ENCODE measurements at regions not wholly inside any gene's neighbourhood (a gene's known extent, or its start where the extent isn't known, plus 50 kb on each side); places are given as distances from the start of the nearest gene placed in this dataset.

DNA sequence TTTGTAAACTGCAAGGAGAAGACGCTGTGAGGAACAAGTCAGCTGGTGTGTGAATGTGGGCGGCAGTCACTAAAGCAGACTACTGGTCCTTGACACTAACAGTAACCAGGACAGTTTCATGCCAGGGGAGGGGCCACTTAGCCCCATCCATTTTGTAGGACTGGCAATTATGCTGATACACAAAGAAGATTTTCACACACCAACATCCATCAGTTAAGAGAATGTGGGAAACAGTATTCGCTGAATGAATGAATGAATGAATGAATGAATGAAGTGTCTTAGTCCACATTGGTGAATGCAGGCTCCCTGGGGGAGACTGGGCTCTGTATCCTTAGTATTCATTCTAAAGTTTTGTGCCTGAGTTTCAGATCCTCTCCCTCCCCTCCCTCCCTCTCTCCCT lies 590.4 kb downstream of the BRD1 start:
- no peaks in the 10 kb centered on the region for H3K9me3 Mint-ChIP-seq
- no peak overlapping the region for H3K4me3 Mint-ChIP-seq
- H3K4me3 ChIP-seq (ENCODE audit: control insufficient read depth in 1 of 2, extremely low read depth in 1 of 2, low read length in 1 of 2): no peak overlapping the region
- no peak overlapping the region for H3K27ac Mint-ChIP-seq
- H3K27ac ChIP-seq (ENCODE audit: low read length): no peak overlapping the region
- no peaks in the 10 kb centered on the region for H3K9me3 ChIP-seq
- no peaks in the 10 kb centered on the region for H3K36me3 Mint-ChIP-seq
- ATAC-seq (replicated peaks in 1 of 4) (no peak), DNase-seq (no peak)
- H3K4me1 ChIP-seq (ENCODE audit: control insufficient read depth in 1 of 2, extremely low read depth in 1 of 2, insufficient read depth in 2 of 2, low read length in 2 of 2): no peaks in the 10 kb centered on the region
- H3K27me3 Mint-ChIP-seq: peaks cover 0 to 6% of the 10 kb centered on the region in 2 donors
- POLR2A ChIA-PET: no interaction called here
- H3K27me3 ChIP-seq (replicated peaks in 1 of 2; ENCODE audit: control insufficient read depth in 2 of 2, extremely low read depth in 1 of 2, insufficient read depth in 2 of 2, low read length in 1 of 2): peaks cover 0 to 35% of the 10 kb centered on the region in 2 experiments
- H3K4me1 Mint-ChIP-seq: no peaks in the 10 kb centered on the region
- WGBS (ENCODE audit: insufficient coverage): 93% methylated on average over 2 of the region's 3 CpGs
- CTCF ChIA-PET: no interaction called here
- no peaks in the 10 kb centered on the region for H3K36me3 ChIP-seq (ENCODE audit: control insufficient read depth in 2 of 2, extremely low read depth in 1 of 2, insufficient read depth in 1 of 2, low read length in 1 of 2)

DNA sequence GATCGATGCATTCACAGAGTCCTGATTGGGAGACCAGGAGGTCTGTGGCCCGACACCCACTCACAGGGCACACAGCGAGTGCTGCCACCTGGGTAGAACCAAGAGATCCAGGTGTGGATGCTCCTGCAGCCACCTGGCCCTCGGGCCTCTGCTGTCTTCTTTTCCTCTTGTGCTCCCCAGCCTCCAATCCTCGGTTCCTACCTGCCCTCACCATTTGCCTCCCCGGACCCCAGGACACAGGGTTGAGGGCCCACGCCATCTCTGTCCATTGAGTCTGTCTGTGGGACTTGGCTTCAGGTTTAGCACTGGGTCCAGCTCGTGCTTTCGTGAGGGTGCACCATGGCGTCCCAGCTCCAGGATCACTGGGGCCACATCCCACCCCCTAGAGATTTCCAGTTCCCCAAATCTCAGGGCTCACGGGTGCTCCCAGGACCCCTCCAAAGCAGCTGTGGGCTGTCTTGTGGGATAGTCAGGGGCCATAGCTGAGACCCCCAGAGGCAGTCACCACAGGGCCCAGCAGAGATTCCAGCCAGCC lies 591.1 kb downstream of the BRD1 start:
- peaks cover 0 to 38% of the 10 kb centered on the region in 2 experiments for H3K27me3 ChIP-seq (replicated peaks in 1 of 2; ENCODE audit: control insufficient read depth in 2 of 2, extremely low read depth in 1 of 2, insufficient read depth in 2 of 2, low read length in 1 of 2)
- 72% methylated on average over 10 of the region's 11 CpGs for WGBS (ENCODE audit: insufficient coverage)
- no peak for ATAC-seq (replicated peaks in 1 of 4)
- no peak overlapping the region for H3K27ac Mint-ChIP-seq
- H3K4me3 Mint-ChIP-seq: no peak overlapping the region
- H3K36me3 ChIP-seq (ENCODE audit: control insufficient read depth in 2 of 2, extremely low read depth in 1 of 2, insufficient read depth in 1 of 2, low read length in 1 of 2): no peaks in the 10 kb centered on the region
- peaks cover 0 to 6% of the 10 kb centered on the region in 2 donors for H3K27me3 Mint-ChIP-seq
- H3K9me3 ChIP-seq: no peaks in the 10 kb centered on the region
- no peaks in the 10 kb centered on the region for H3K9me3 Mint-ChIP-seq
- ChIA-PET POLR2A (no interaction called here), CTCF (no interaction called here)
- H3K4me3 ChIP-seq (ENCODE audit: control insufficient read depth in 1 of 2, extremely low read depth in 1 of 2, low read length in 1 of 2): no peak overlapping the region
- no peaks in the 10 kb centered on the region for H3K4me1 ChIP-seq (ENCODE audit: control insufficient read depth in 1 of 2, extremely low read depth in 1 of 2, insufficient read depth in 2 of 2, low read length in 2 of 2)
- DNase-seq: no peak
- no peak overlapping the region for H3K27ac ChIP-seq (ENCODE audit: low read length)
- no peaks in the 10 kb centered on the region for H3K4me1 Mint-ChIP-seq
- H3K36me3 Mint-ChIP-seq: no peaks in the 10 kb centered on the region

DNA sequence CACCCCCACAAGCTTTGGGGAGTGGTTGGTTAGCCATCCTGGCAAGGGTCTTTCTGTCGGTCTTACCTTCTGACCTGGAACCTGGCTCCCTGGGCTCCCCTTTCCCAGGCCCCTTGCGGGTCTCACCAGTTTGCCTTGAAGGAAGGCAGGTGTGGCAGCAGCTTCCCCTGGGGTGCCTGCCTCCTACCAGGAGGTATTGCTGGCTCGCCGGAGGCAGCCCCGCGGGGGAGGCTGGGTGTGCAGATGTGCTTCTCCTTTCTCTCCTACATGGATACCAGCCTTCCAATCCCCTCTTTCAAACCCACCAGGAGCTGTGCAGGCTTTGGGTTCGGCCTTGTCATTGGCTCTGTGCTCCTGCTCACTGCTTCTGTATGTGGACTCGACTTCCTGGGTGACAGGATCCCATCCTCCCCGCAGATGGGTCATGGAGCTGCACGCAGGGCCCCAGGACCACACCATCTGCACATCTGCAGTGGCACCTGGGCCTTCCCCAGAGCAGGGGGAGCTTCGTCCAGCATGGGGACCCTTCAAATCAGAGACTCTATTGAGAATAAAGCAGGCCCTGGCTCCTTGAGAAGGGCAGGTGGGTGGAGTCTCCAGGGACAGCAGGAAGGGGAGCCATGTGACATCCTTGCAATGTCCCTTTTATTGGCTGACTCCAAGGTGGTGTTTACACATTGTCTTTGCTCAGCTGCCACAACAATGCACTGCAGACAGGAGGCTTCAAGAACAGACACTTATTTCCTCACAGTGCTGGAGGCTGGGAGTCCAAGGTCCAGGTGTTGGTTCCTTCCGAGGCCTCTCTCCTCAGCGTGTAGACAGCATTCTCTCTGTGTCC lies 592.0 kb downstream of the BRD1 start:
- ATAC-seq (replicated peaks in 1 of 4) (no peak), DNase-seq (no peak)
- Histone ChIP-seq H3K36me3 (ENCODE audit: control insufficient read depth in 2 of 2, extremely low read depth in 1 of 2, insufficient read depth in 1 of 2, low read length in 1 of 2) (no peaks in the 10 kb centered on the region), H3K4me3 (ENCODE audit: control insufficient read depth in 1 of 2, extremely low read depth in 1 of 2, low read length in 1 of 2) (no peak overlapping the region), H3K27ac (ENCODE audit: low read length) (no peak overlapping the region), H3K9me3 (no peaks in the 10 kb centered on the region), H3K4me1 (ENCODE audit: control insufficient read depth in 1 of 2, extremely low read depth in 1 of 2, insufficient read depth in 2 of 2, low read length in 2 of 2) (no peaks in the 10 kb centered on the region), H3K27me3 (replicated peaks in 1 of 2; ENCODE audit: control insufficient read depth in 2 of 2, extremely low read depth in 1 of 2, insufficient read depth in 2 of 2, low read length in 1 of 2) (peaks cover 0 to 34% of the 10 kb centered on the region in 2 experiments)
- Mint-ChIP-seq H3K4me1 (no peaks in the 10 kb centered on the region), H3K9me3 (no peaks in the 10 kb centered on the region), H3K36me3 (no peaks in the 10 kb centered on the region), H3K27ac (no peak overlapping the region), H3K4me3 (no peak overlapping the region), H3K27me3 (peaks cover 4 to 5% of the 10 kb centered on the region in 2 donors)
- CTCF ChIA-PET: no interaction called here
- POLR2A ChIA-PET: no interaction called here
- WGBS (ENCODE audit: insufficient coverage): 54% methylated on average over 9 of the region's 13 CpGs

DNA sequence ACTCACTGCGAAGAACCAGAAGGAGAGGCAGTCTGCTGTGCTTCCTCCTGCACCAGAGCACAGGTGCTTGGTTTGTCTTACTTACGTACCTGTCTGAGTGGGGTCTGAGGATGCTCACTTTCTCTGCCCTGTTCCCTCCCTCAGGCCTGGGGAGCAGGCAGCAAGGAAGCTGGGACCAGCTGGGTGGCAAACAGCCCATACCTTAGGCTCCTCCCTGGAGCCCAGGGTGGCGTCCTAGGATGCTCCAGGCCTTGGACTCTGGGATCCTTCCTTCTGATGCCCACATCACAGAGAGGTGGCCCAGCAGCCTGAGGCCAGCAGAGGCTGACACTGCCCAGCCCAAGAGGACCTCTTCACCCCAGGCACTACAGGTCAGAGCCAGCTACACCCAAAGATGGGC lies 593.2 kb downstream of the BRD1 start:
- DNase-seq: no peak
- ATAC-seq (replicated peaks in 1 of 4): no peak
- no peaks in the 10 kb centered on the region for H3K9me3 ChIP-seq
- POLR2A ChIA-PET: no interaction called here
- H3K27me3 ChIP-seq (replicated peaks in 1 of 2; ENCODE audit: control insufficient read depth in 2 of 2, extremely low read depth in 1 of 2, insufficient read depth in 2 of 2, low read length in 1 of 2): peaks cover 0 to 31% of the 10 kb centered on the region in 2 experiments
- no peaks in the 10 kb centered on the region for H3K36me3 ChIP-seq (ENCODE audit: control insufficient read depth in 2 of 2, extremely low read depth in 1 of 2, insufficient read depth in 1 of 2, low read length in 1 of 2)
- H3K4me1 Mint-ChIP-seq: no peaks in the 10 kb centered on the region
- H3K4me3 ChIP-seq (ENCODE audit: control insufficient read depth in 1 of 2, extremely low read depth in 1 of 2, low read length in 1 of 2): no peak overlapping the region
- peaks cover 3 to 4% of the 10 kb centered on the region in 2 donors for H3K27me3 Mint-ChIP-seq
- no peaks in the 10 kb centered on the region for H3K9me3 Mint-ChIP-seq
- 65% methylated on average over 3 of the region's 3 CpGs for WGBS (ENCODE audit: insufficient coverage)
- H3K4me1 ChIP-seq (ENCODE audit: control insufficient read depth in 1 of 2, extremely low read depth in 1 of 2, insufficient read depth in 2 of 2, low read length in 2 of 2): no peaks in the 10 kb centered on the region
- no peak overlapping the region for H3K4me3 Mint-ChIP-seq
- CTCF ChIA-PET: no interaction called here
- no peak overlapping the region for H3K27ac ChIP-seq (ENCODE audit: low read length)
- no peak overlapping the region for H3K27ac Mint-ChIP-seq
- no peaks in the 10 kb centered on the region for H3K36me3 Mint-ChIP-seq

DNA sequence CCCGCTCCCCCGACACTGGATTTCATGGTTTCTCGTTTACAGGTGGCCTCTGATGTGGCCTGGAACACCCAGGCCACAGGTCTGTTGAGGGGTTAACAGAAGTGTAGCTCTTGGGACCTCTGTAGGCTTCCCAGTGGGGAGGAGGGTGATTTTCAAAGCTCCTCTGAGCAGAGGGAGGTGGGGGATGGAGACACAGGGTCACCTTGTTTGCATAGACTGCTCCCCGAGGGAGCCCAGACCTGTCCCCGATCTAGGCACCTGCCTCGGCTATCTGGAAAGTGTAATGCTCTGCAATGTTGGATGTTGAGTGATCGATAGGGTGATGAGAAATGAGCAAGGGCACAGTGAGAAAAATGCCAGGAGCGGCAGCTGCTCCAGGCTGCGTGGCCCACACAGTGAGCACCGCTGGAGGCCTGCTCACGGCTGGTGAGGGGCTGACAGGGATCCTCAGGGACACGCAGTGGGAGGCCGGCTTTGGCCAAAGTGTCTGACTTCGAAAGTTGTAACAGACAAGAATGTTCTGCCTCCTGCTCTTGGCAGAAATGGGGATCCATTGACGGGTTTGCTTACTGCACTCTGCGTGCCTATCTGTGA lies 594.1 kb downstream of the BRD1 start:
- ChIA-PET POLR2A (no interaction called here), CTCF (no interaction called here)
- WGBS (ENCODE audit: insufficient coverage): 82% methylated on average over 12 of the region's 16 CpGs
- DNase-seq (no peak), ATAC-seq (replicated peaks in 1 of 4) (no peak)
- Histone ChIP-seq H3K9me3 (no peaks in the 10 kb centered on the region), H3K4me1 (ENCODE audit: control insufficient read depth in 1 of 2, extremely low read depth in 1 of 2, insufficient read depth in 2 of 2, low read length in 2 of 2) (no peaks in the 10 kb centered on the region), H3K27me3 (replicated peaks in 1 of 2; ENCODE audit: control insufficient read depth in 2 of 2, extremely low read depth in 1 of 2, insufficient read depth in 2 of 2, low read length in 1 of 2) (peaks cover 0 to 28% of the 10 kb centered on the region in 2 experiments), H3K4me3 (ENCODE audit: control insufficient read depth in 1 of 2, extremely low read depth in 1 of 2, low read length in 1 of 2) (no peak overlapping the region), H3K36me3 (ENCODE audit: control insufficient read depth in 2 of 2, extremely low read depth in 1 of 2, insufficient read depth in 1 of 2, low read length in 1 of 2) (no peaks in the 10 kb centered on the region), H3K27ac (ENCODE audit: low read length) (no peak overlapping the region)
- Mint-ChIP-seq H3K27ac (no peak overlapping the region), H3K36me3 (no peaks in the 10 kb centered on the region), H3K27me3 (peaks cover 3 to 8% of the 10 kb centered on the region in 2 donors), H3K9me3 (no peaks in the 10 kb centered on the region), H3K4me1 (no peaks in the 10 kb centered on the region), H3K4me3 (no peak overlapping the region)

DNA sequence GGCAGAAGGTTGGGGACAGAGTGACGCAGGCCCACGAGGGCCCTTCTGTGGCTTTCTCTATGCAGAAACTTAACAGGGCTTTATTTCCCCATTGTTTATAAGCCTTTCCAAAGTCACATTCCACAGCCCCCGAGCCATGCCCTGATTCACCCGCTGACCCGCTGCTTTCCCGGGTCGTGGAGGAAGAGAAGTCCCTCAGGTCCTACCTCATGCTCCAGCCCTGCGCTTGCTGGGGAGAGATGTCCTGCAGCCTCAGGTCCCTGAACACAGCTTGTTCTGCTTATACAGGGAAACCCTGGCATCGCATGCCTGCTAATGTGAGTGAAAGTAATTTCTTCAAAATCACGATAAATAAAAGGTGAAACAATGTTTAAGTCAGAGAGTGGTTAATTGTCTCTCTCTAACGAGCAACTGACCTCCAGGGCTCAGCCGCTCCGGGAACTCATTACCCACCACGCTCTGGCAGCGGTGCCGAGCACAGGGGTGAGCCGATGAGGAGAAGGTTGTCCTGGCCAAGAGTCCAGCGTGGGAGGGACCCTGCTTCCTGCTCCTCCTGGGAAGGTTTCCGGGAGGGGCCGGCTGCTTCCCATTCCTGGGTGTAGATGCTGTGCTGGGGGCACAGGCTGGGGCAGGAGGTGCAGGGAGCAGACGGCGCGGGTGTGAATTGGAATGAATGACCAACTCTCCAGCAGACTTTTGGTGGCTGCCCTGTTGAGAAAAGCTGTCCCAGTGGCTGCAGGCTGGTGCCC lies 595.2 kb downstream of the BRD1 start:
- H3K27me3 Mint-ChIP-seq: peaks cover 3 to 8% of the 10 kb centered on the region in 2 donors

More for the DNA sequence above, 595.2 kb downstream of the BRD1 start:
- Mint-ChIP-seq H3K4me3 (no peak overlapping the region), H3K4me1 (no peaks in the 10 kb centered on the region), H3K36me3 (no peaks in the 10 kb centered on the region), H3K9me3 (no peaks in the 10 kb centered on the region), H3K27ac (no peak overlapping the region)
- ChIA-PET POLR2A (no interaction called here), CTCF (no interaction called here)
- Histone ChIP-seq H3K36me3 (ENCODE audit: control insufficient read depth in 2 of 2, extremely low read depth in 1 of 2, insufficient read depth in 1 of 2, low read length in 1 of 2) (no peaks in the 10 kb centered on the region), H3K4me1 (ENCODE audit: control insufficient read depth in 1 of 2, extremely low read depth in 1 of 2, insufficient read depth in 2 of 2, low read length in 2 of 2) (no peaks in the 10 kb centered on the region), H3K27me3 (replicated peaks in 1 of 2; ENCODE audit: control insufficient read depth in 2 of 2, extremely low read depth in 1 of 2, insufficient read depth in 2 of 2, low read length in 1 of 2) (peaks cover 0 to 23% of the 10 kb centered on the region in 2 experiments), H3K9me3 (no peaks in the 10 kb centered on the region), H3K27ac (ENCODE audit: low read length) (no peak overlapping the region), H3K4me3 (ENCODE audit: control insufficient read depth in 1 of 2, extremely low read depth in 1 of 2, low read length in 1 of 2) (no peak overlapping the region)
- WGBS (ENCODE audit: insufficient coverage): 58% methylated on average over 10 of the region's 23 CpGs
- DNase-seq: no peak
- ATAC-seq (replicated peaks in 1 of 4): no peak

All from T-cell (primary cell).